Breast epithelium (tissue), 4 donors: ENCODE measurements at regions not wholly inside any gene's neighbourhood (a gene's known extent, or its start where the extent isn't known, plus 50 kb on each side); places are given as distances from the start of the nearest gene placed in this dataset.
"Not testable (repeated sequence)": the region's sequence is repeated elsewhere in the genome, so short reads cannot be mapped to it uniquely, and the experiment has no call there.

Source experiments
- DNase-seq, 2 donors: peaks; one replicate each; pipeline ENCODE4 v3.0.0-alpha.2; 2019; ENCODE audit warnings: low spot score in 2 of 2
- H3K27ac ChIP-seq, 2 donors: fragments of 200-600 bp; sonication (generic) in 1 of 2; one replicate each; pipeline ENCODE4 v1.5.1; 2016 to 2019; ENCODE audit warnings: mild to moderate bottlenecking in 1 of 2
- H3K27me3 ChIP-seq, 2 donors: fragments of 200-600 bp; sonication (generic) in 1 of 2; one replicate each; pipeline versions ENCODE4 v1.5.1 to v1.6.0; 2017 to 2019; ENCODE audit warnings: control low read depth in 1 of 2, mild to moderate bottlenecking in 1 of 2
- H3K36me3 ChIP-seq: fragments of 200-600 bp; one replicate; pipeline ENCODE4 v1.5.1; 2019
- H3K4me1 ChIP-seq, 2 donors: fragments of 200-600 bp; sonication (generic); one replicate each; pipeline ENCODE4 v1.5.1; 2016 to 2019; ENCODE audit warnings: control low read depth in 1 of 2
- H3K4me3 ChIP-seq, 3 donors: fragments of 200-600 bp; sonication (generic); 1 replicate in 2 of 3; 2 replicates in 1 of 3; pipeline ENCODE4 v1.5.1; 2016 to 2019; ENCODE audit warnings: mild to moderate bottlenecking in 3 of 3, moderate library complexity in 2 of 3
- H3K9me3 ChIP-seq, 2 donors: fragments of 200-600 bp; sonication (generic) in 1 of 2; one replicate each; pipeline ENCODE4 v1.5.1; 2016 to 2019; ENCODE audit warnings: control low read depth in 1 of 2
- CTCF ChIP-seq, 3 donors: fragments of 450-650 bp; IDR thresholded peaks; one replicate each; pipeline ENCODE4 v1.5.1; 2016 to 2017; ENCODE audit warnings: antibody characterized with exemption in 3 of 3, mild to moderate bottlenecking in 3 of 3, moderate library complexity in 3 of 3
- POLR2A ChIP-seq: fragments of 450-650 bp; IDR thresholded peaks from one replicate; pipeline ENCODE4 v1.6.1; 2016; ENCODE audit warnings: antibody characterized with exemption, mild to moderate bottlenecking, moderate library complexity
- POLR2AphosphoS5 ChIP-seq, 3 donors: sonication (generic); formaldehyde crosslinking; IDR thresholded peaks; one replicate each; pipeline ENCODE4 v1.6.1; 2017; ENCODE audit warnings: antibody characterized with exemption in 3 of 3
- intact Hi-C: fragments of 100-400 bp; cut with DNase I; formaldehyde crosslinking; loops from one replicate; pipeline ENCODE4 v1.15.1; 2023; ENCODE audit warnings: low total_unique reads

DNA sequence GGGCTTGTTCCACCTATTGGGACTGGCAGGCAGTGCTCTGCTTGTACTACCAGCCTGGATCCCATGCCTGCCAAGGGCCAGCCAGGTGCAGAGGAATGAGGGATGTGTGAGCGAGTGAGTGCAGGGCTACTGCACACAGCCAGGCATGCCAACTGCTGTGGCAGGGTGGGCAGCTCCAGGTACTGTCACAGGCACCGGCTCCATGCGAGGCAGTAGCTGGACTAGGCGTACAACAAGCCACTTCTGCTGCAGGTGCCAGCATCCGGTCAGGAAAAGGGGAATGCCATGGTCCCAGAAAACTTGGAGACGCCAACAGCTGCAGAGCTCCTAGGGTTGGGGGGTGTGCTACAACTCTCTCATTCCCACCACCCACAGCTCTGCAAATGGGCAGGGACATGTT lies 1356.7 kb downstream of the SI start:
- intact Hi-C loops = no loop called here
- Histone ChIP-seq H3K4me1 (no peaks in the 10 kb centered on the region), H3K27me3 (no peaks in the 10 kb centered on the region), H3K27ac (no peak overlapping the region), H3K9me3 (peaks cover 0 to 6% of the 10 kb centered on the region in 2 donors), H3K4me3 (no peak overlapping the region), H3K36me3 (no peaks in the 10 kb centered on the region)
- DNase-seq = no peak
- no peak for TF ChIP-seq POLR2AphosphoS5 (IDR thresholded peaks at IDR 0.05)
- TF ChIP-seq CTCF (IDR thresholded peaks at IDR 0.05) = no peak
- TF ChIP-seq POLR2A = no peak

DNA sequence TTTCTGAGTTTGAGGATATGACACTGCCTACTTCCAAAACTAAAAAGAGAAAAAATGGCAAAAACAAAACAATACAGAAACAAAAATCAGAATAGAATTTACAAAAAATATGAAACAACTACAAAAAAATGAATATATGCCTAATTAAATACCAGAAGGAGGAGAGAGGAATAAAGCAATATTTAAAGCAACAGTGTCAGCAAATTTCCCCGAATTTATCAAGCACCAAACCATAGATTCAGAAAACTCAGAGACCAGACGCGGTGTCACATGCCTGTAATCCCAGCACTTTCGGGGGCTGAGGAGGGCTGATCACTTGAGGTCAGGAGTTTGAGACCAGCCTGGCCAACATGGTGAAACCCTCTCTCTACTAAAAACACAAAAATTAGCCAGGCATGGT lies 1360.9 kb downstream of the SI start:
- Histone ChIP-seq H3K4me1 (no peaks in the 10 kb centered on the region), H3K27me3 (no peaks in the 10 kb centered on the region), H3K9me3 (peaks cover 0 to 6% of the 10 kb centered on the region in 2 donors), H3K4me3 (no peak overlapping the region), H3K36me3 (no peaks in the 10 kb centered on the region), H3K27ac (no peak overlapping the region)
- intact Hi-C loops = no loop called here
- TF ChIP-seq CTCF (IDR thresholded peaks at IDR 0.05) (no peak), POLR2AphosphoS5 (IDR thresholded peaks at IDR 0.05) (no peak), POLR2A (no peak)
- DNase-seq = no peak

DNA sequence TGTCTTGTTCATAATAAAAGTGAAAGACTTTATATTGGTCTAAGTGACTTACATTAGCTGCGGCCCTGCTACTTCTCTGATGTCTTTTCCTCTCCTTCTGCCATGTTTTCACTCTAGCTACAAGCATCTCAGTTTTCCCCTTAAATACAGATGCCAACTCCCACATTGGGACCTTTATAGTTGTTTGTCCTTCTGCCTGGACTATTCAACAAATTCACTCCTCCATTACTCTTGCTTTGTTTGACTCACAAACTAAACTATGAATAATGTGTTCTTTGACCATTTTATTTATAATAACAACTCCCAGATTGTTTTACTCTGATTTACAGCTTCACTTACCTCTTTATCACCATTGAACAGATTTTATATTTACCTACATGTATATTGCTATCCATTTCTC lies 1369.9 kb downstream of the SI start:
- Histone ChIP-seq H3K27me3 (no peaks in the 10 kb centered on the region), H3K27ac (no peak overlapping the region), H3K4me3 (no peak overlapping the region), H3K9me3 (no peaks in the 10 kb centered on the region), H3K36me3 (no peaks in the 10 kb centered on the region), H3K4me1 (no peaks in the 10 kb centered on the region)
- no peak for DNase-seq
- no peak for TF ChIP-seq POLR2AphosphoS5 (IDR thresholded peaks at IDR 0.05)
- no peak for TF ChIP-seq CTCF (IDR thresholded peaks at IDR 0.05)
- no peak for TF ChIP-seq POLR2A
- intact Hi-C loops = no loop called here

DNA sequence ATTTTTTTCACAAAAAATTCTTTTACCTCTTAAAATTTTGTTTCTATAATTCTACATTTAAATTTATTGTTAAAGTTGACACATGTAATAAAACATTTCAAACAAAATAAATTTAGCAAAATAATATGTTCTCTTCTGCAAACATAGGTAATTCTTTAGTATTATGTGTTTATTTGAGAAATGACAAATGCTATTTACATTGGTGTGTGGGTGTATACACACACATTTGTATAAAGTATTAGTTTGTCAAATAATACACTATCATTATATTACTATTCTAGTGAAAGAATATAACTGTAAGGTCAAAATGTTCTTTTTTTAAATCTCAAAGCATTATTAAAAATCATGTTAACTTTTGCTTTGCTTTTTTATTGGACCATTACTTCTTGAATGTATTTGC lies 1370.6 kb downstream of the SI start:
- no peaks in the 10 kb centered on the region for H3K4me1 ChIP-seq
- intact Hi-C loops = no loop called here
- H3K27me3 ChIP-seq = no peaks in the 10 kb centered on the region
- no peaks in the 10 kb centered on the region for H3K36me3 ChIP-seq
- no peak overlapping the region for H3K27ac ChIP-seq
- no peak for DNase-seq
- TF ChIP-seq POLR2AphosphoS5 (IDR thresholded peaks at IDR 0.05) = no peak
- no peak for TF ChIP-seq CTCF (IDR thresholded peaks at IDR 0.05)
- TF ChIP-seq POLR2A = no peak
- H3K9me3 ChIP-seq = no peaks in the 10 kb centered on the region
- H3K4me3 ChIP-seq = no peak overlapping the region

DNA sequence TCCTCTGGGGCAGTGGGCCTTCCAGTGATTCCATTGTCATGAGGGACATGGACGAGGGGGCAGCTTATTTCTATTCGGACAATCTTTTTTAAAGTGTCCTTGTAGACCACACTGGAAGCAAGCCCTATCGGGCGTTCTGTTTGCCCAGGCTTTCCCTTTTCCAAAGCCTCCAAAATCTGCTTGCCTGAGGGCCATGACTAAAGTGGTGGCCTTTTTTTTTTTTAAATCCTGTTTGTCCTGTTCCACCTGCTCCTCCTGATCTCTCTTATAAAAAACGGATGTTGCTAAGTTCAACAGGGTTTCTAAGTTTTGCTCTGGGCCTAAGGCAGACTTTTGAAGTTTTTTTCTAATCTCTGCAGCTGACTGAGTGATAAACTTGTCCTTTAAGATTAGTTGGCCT lies 1380.1 kb downstream of the SI start:
- H3K36me3 ChIP-seq, H3K27me3 ChIP-seq, intact Hi-C loops, H3K9me3 ChIP-seq, H3K4me3 ChIP-seq, DNase-seq, H3K4me1 ChIP-seq, H3K27ac ChIP-seq: not testable (repeated sequence)

DNA sequence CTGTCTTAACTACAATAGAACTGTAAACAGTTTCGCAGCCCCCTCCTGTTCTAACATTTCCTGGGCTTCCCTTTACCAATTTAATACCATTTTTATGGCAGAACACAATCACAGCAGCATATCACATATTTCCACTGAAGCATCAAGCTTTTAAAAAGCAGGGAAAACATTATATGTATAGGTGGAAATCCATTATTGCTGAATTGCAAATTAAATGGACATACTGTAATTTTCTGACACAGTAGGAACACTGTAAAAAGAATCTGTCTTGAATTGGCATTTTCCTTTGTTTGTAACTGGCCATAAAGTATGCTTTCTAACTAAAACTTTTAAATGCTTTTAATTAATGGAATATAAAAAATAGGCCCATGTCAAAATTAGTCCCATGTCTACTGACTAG lies 1385.8 kb downstream of the SI start:
- H3K4me1 ChIP-seq = no peaks in the 10 kb centered on the region
- H3K9me3 ChIP-seq = peaks cover 4 to 12% of the 10 kb centered on the region in 2 donors
- no peaks in the 10 kb centered on the region for H3K36me3 ChIP-seq
- no peaks in the 10 kb centered on the region for H3K27me3 ChIP-seq
- intact Hi-C loops = no loop called here
- no peak overlapping the region for H3K4me3 ChIP-seq
- DNase-seq = no peak
- H3K27ac ChIP-seq = no peak overlapping the region
- TF ChIP-seq CTCF (IDR thresholded peaks at IDR 0.05) (no peak), POLR2AphosphoS5 (IDR thresholded peaks at IDR 0.05) (no peak), POLR2A (no peak)
